HPDE6-E6E7 (cell line): ENCODE measurements at regions not wholly inside any gene's neighbourhood (a gene's known extent, or its start where the extent isn't known, plus 50 kb on each side); places are given as distances from the start of the nearest gene placed in this dataset.
"Not testable (repeated sequence)": the region's sequence is repeated elsewhere in the genome, so short reads cannot be mapped to it uniquely, and the experiment has no call there.

Experiments used
- DNase-seq: peaks from one replicate; pipeline ENCODE4 v3.0.0; 2011; ENCODE audit warnings: missing footprints; ENCODE audit errors: extremely low spot score

DNA sequence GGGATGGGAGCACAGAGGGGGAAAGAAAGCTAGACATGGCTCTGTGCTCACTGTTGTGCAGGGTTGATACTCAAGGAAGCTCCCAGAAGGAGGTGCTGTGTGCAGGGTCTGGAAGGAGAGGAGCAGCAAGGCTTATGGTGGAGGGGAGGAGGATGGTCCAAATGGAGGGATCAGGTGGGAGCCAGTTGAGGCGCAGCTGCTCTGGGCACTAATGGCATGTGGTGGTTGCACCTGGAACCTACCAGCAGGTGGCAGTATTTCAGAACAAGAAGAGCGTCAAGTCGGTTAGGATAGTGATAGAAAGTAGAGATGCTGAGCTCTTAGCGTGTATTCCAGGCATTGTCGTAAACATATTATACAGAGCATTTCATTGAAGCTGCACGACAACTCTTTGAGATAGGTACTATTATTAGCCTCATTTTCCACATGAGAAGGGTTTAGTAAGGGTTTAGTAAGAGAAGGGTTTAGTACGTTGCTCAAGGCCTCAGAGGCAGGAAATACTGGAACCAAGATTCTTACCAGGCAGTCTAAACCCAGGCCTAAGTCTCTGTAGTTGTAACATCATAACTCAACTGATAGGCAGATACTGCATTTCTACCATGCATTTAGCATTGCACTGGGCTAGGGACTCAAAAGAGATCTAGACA is 223.7 kb downstream of the CYP26B1 start:
- peak; percentile 51 for DNase-seq

DNA sequence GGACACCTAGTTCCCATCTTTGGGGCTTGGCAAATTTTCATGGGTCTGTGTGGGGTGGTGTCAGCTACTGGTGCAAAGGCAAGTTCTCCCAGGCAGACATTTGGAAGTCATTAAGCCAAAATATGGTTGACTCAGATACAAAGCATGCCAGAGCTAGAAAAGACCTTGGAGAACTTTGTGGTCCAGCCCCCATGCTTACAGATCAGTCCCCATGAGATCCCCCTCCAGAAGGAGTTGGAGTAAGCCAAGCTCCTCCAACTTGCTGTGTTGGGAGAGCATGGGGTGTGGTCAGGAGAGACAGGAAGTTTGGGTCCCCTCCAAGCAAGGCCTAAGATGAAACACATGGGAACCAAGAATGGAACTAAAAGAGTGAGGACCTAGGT is 224.5 kb downstream of the CYP26B1 start:
- no peak for DNase-seq

GRCh38 chr2:71922499-71923142 is 225.0 kb downstream of the CYP26B1 start:
- DNase-seq = no peak

DNA sequence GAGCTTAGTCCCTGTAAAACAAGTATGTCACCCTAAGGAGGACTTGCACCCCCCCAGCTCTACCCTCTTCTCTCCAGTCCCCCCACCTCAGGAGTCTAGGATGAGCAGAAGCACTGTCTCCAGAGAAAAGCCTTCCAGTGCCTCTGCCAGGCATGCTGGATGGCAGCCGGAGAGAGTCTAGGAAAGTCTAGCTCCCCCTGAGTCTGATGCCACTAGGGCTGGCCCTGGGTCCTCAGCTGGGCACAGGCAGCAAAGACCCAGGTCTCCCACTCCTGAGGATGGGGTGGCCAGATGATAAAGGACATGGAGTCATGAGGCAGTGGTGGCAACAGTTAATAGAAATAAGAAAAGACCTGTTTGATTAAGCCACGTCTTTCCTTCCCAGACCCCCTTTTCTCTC is 225.6 kb downstream of the CYP26B1 start:
- no peak for DNase-seq

GRCh38 chr2:71920819-71921218 is 226.8 kb downstream of the CYP26B1 start:
- DNase-seq = not testable (repeated sequence)

DNA sequence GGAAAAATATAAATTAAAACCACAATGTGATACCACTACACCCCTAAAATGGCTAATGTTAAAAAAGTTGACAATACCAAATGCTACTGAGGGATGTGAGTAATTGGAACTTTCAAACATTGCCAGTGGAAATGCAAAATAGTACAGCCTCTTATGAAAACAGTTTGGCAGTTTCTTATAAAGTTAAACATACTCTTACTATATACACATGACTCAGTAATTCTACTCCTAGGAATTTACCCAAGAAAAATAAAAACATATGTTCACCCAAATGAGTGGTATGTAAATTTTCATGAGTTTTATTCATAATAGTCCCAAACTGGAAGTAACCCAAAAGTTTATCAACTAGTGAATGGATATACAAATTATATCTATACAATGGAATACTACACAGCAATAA is 228.0 kb downstream of the CYP26B1 start:
- DNase-seq = no peak

GRCh38 chr2:71910277-71910676 is 237.4 kb downstream of the CYP26B1 start:
- DNase-seq = no peak

- DNase-seq = no peak
Observed at GRCh38 chr2:71908798-71909197, 238.9 kb downstream of the CYP26B1 start.

GRCh38 chr2:71907503-71907902 is 240.2 kb downstream of the CYP26B1 start:
- DNase-seq = no peak

- DNase-seq = no peak
Observed at GRCh38 chr2:71906357-71906973, 241.2 kb downstream of the CYP26B1 start.

DNA sequence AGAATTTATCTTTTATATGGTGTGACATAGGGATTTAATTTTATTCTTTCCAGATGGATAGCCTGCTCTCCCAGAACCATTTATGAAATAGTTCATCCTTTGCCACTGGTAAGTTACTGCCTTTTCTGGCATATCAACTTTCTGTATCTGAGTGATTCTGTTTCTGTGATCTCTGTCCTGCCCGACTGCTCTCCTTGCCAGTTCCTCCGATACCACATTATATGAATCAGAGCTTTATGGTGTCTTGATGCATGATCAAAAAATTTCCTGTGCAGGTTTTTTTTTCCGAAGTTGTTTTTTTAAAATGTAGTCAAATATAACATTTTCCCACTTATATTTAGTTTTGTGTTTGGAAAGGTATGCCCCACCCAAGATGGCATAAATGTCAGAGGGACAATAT is 242.5 kb downstream of the CYP26B1 start:
- DNase-seq = no peak

DNA sequence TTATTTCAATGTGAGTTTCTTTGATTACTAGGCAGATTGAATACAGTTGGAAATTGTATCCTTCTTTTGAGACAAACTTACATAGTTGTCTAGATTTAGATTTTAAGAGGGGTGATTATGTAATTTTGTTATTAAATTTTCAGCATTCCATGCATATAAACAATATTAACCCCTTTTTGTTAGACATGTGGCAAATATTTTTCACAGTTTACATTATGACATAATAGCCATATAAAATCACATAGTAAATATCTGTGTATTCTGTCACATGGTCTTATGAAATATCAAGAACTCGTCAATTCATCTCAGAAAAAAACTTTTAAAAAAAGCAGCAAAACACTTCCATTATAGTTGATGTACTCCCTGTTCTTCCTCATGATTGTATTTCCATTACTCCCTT is 243.8 kb downstream of the CYP26B1 start:
- no peak for DNase-seq

GRCh38 chr2:71901466-71901865 is 246.2 kb downstream of the CYP26B1 start:
- no peak for DNase-seq

- no peak for DNase-seq
Observed at GRCh38 chr2:71898851-71899681, 248.6 kb downstream of the CYP26B1 start.

GRCh38 chr2:71898375-71898774 is 249.3 kb downstream of the CYP26B1 start:
- DNase-seq = no peak

- DNase-seq = no peak
Observed at GRCh38 chr2:71897836-71898235, 249.8 kb downstream of the CYP26B1 start.

GRCh38 chr2:71897137-71897480 is 250.6 kb downstream of the CYP26B1 start:
- no peak for DNase-seq

GRCh38 chr2:71896385-71897136 is 251.1 kb downstream of the CYP26B1 start:
- DNase-seq = no peak

DNA sequence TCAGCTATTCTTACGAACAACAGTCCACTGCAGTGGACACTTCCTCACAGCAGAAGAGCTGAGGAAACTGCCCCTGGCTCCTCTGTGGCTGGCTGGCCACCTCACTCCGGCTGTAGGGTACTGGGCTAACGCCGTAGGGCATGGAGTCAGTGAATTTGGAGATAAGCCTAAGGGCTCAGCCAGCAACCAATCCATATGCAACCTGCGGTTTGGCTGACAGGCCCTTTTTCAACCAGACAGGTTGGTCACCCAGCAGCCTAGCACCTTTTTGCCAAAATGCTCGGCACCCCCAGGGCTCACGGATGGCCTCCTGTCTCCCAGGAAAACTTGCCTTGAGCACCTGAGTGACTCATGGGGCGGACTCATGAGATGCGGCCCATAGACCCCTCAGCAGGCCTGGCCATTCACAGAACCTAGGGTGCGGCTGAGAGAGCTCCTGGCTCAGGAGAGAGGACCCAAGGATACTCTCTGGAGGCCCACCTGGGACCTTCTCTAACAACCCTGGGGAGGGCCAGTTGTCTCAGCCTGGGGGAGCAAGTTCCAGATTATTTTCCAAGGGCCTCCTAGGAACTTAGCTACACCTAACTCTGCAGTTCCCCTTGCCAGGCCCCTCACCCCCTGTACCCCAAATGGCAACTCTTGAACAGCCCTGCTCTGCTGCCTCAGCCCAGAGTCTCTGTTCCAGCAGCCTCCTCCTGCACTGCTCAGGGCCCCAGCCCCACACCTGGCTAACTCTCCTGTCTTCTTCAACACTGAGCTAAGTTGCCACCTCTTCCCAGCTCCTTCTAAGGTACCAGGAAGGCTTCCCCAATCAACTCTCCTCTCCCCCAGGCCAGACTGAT is 252.1 kb downstream of the CYP26B1 start:
- DNase-seq = no peak

GRCh38 chr2:71894261-71894660 is 253.4 kb downstream of the CYP26B1 start:
- no peak for DNase-seq

DNA sequence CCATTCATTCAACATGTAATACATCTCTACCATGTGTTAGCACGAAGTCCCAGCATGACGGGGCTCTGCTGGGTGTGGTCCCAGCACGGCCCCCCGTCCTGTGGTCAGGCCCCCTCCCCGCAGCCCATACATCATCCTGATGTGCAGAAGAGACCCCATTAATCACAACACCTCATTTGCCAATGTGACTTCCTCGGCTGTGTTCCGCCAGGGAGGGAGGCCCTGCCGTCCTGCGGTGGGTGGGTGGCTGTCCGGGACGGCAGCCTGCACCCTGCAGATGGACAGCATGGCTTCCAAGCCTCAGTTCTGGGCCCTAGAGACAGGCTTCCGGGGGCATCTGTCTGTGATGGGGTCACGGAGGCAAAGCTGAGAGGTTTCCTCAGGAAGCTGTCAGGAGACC is 254.0 kb downstream of the CYP26B1 start:
- DNase-seq = no peak
